DND-41 (cell line): ENCODE measurements at regions not wholly inside any gene's neighbourhood (a gene's known extent, or its start where the extent isn't known, plus 50 kb on each side); places are given as distances from the start of the nearest gene placed in this dataset.

Experiments
- ATAC-seq: fragments of 200-7000 bp; cut with Tn5 transposase; 3 replicates; pipeline ENCODE4 v1.9.1; 2021; ENCODE audit warnings: low read depth; ENCODE audit not compliant: insufficient read depth
- DNase-seq: peaks from one replicate; pipeline ENCODE4 v3.0.0-alpha.2; 2020
- H2AFZ ChIP-seq: 2 replicates; pipeline ENCODE4 v1.6.0; 2012; ENCODE audit warnings: low read depth, low read length
- H3K27ac ChIP-seq: 2 replicates; pipeline ENCODE4 v1.5.1; 2012; ENCODE audit warnings: low read length, inconsistent platforms
- H3K27me3 ChIP-seq: fragments of 200-600 bp; sonication (generic); 2 replicates; pipeline ENCODE4 v1.6.0; 2012; ENCODE audit warnings: low read length, mild to moderate bottlenecking, inconsistent platforms; ENCODE audit not compliant: insufficient read depth, poor library complexity
- H3K36me3 ChIP-seq: 2 replicates; pipeline ENCODE4 v1.5.1; 2012; ENCODE audit warnings: low read length, inconsistent platforms; ENCODE audit not compliant: insufficient read depth
- H3K4me1 ChIP-seq: 2 replicates; pipeline ENCODE4 v1.5.1; 2012; ENCODE audit warnings: mild to moderate bottlenecking, low read length; ENCODE audit not compliant: insufficient read depth
- H3K4me2 ChIP-seq: 2 replicates; pipeline ENCODE4 v1.6.0; 2012; ENCODE audit warnings: mild to moderate bottlenecking, moderate library complexity, low read length, inconsistent platforms; ENCODE audit not compliant: insufficient read depth
- H3K4me3 ChIP-seq, 2 experiments: fragments of 200-600 bp in 1 of 2; shearing (Covaris generic) in 1 of 2; 2 replicates each; pipeline ENCODE4 v1.5.1; 2012 to 2016; ENCODE audit warnings: inconsistent platforms in 2 of 2, low read length in 2 of 2, mild to moderate bottlenecking in 2 of 2, low read depth in 1 of 2, moderate library complexity in 1 of 2
- H3K79me2 ChIP-seq: 2 replicates; pipeline ENCODE4 v1.6.0; 2012; ENCODE audit warnings: low read length, inconsistent platforms; ENCODE audit not compliant: insufficient read depth
- H3K9ac ChIP-seq: 2 replicates; pipeline ENCODE4 v1.6.0; 2012; ENCODE audit warnings: low read depth, mild to moderate bottlenecking, inconsistent platforms, low read length, moderate library complexity
- H3K9me3 ChIP-seq: 2 replicates; pipeline ENCODE4 v1.5.1; 2012; ENCODE audit warnings: low read length, moderate library complexity, mild to moderate bottlenecking, inconsistent platforms; ENCODE audit not compliant: insufficient read depth, severe bottlenecking
- H4K20me1 ChIP-seq: 2 replicates; pipeline ENCODE4 v1.6.0; 2012; ENCODE audit warnings: low read length; ENCODE audit not compliant: insufficient read depth
- CTCF ChIP-seq: IDR thresholded peaks from 2 replicates; pipeline ENCODE4 v1.5.1; 2012; ENCODE audit warnings: borderline replicate concordance, low read length, moderate library complexity, mild to moderate bottlenecking; ENCODE audit not compliant: poor library complexity, severe bottlenecking; ENCODE audit errors: extremely low read depth
- EZH2 ChIP-seq: IDR thresholded peaks from 3 replicates; pipeline ENCODE4 v1.6.1; 2012; ENCODE audit warnings: borderline replicate concordance, low read depth, mild to moderate bottlenecking, moderate library complexity, low read length, inconsistent platforms; ENCODE audit not compliant: severe bottlenecking

- Histone ChIP-seq H3K36me3 (no peaks in the 10 kb centered on the region), H3K79me2 (no peaks in the 10 kb centered on the region), H3K9ac (no peak overlapping the region), H3K4me2 (no peak overlapping the region), H3K27ac (no peak overlapping the region), H3K9me3 (no peaks in the 10 kb centered on the region), H3K27me3 (peaks cover 8% of the 10 kb centered on the region), H4K20me1 (no peaks in the 10 kb centered on the region), H2AFZ (no peak overlapping the region), H3K4me1 (peaks cover 9% of the 10 kb centered on the region), H3K4me3 (no peak overlapping the region)
- ATAC-seq (no peak), DNase-seq (no peak)
- TF ChIP-seq CTCF (no peak), EZH2 (no peak)
These were observed 63.2 kb upstream of the VPREB1 start for GRCh38 chr22:22181341-22181850.

- H3K27ac ChIP-seq = no peak overlapping the region
- H3K79me2 ChIP-seq = no peaks in the 10 kb centered on the region
- peaks cover 9% of the 10 kb centered on the region for H3K4me1 ChIP-seq
- no peak overlapping the region for H3K4me2 ChIP-seq
- H3K4me3 ChIP-seq = no peak overlapping the region
- no peaks in the 10 kb centered on the region for H3K36me3 ChIP-seq
- peaks cover 4% of the 10 kb centered on the region for H3K27me3 ChIP-seq
- no peaks in the 10 kb centered on the region for H3K9me3 ChIP-seq
- TF ChIP-seq CTCF = no peak
- TF ChIP-seq EZH2 = no peak
- H2AFZ ChIP-seq = no peak overlapping the region
- no peak for DNase-seq
- no peaks in the 10 kb centered on the region for H4K20me1 ChIP-seq
- no peak for ATAC-seq
- no peak overlapping the region for H3K9ac ChIP-seq
These were observed 63.8 kb upstream of the VPREB1 start for GRCh38 chr22:22180738-22181285.

- Histone ChIP-seq H2AFZ (no peak overlapping the region), H3K9ac (no peak overlapping the region), H3K79me2 (no peaks in the 10 kb centered on the region), H3K27ac (no peak overlapping the region), H3K9me3 (no peaks in the 10 kb centered on the region), H3K4me2 (no peak overlapping the region), H3K4me3 (no peak overlapping the region), H4K20me1 (no peaks in the 10 kb centered on the region), H3K36me3 (no peaks in the 10 kb centered on the region), H3K4me1 (peaks cover 9% of the 10 kb centered on the region), H3K27me3 (peaks cover 3% of the 10 kb centered on the region)
- no peak for ATAC-seq
- TF ChIP-seq CTCF = no peak
- TF ChIP-seq EZH2 = no peak
- DNase-seq = no peak
These were observed 64.7 kb upstream of the VPREB1 start for GRCh38 chr22:22179858-22180257.
